Keratinocyte (primary cell): ENCODE measurements at regions not wholly inside any gene's neighbourhood (a gene's known extent, or its start where the extent isn't known, plus 50 kb on each side); places are given as distances from the start of the nearest gene placed in this dataset.

Experiments used
- DNase-seq: peaks from one replicate; pipeline ENCODE4 v3.0.0-alpha.2; 2011; ENCODE audit warnings: low read depth, missing footprints, low spot score
- FAIRE-seq: peaks from 2 replicates; lab custom pipeline; 2011; peaks lifted over from hg19 to GRCh38; lab: Jason Lieb, UNC
- H2AFZ ChIP-seq: 2 replicates; pipeline ENCODE4 v1.6.0; 2012; ENCODE audit warnings: low read length, control low read depth, inconsistent platforms; ENCODE audit not compliant: control insufficient read depth
- H3K27ac ChIP-seq: 2 replicates; pipeline ENCODE4 v1.5.1; 2011; ENCODE audit warnings: low read length; ENCODE audit not compliant: control insufficient read depth, insufficient read depth
- H3K27me3 ChIP-seq: 3 replicates; pipeline ENCODE4 v1.6.0; 2011; ENCODE audit warnings: low read length; ENCODE audit not compliant: control insufficient read depth, insufficient read depth; ENCODE audit errors: extremely low read depth
- H3K36me3 ChIP-seq, 2 experiments: 2 replicates in 1 of 2; 3 replicates in 1 of 2; pipeline ENCODE4 v1.5.1; 2011; ENCODE audit warnings: low read length in 2 of 2, mild to moderate bottlenecking in 1 of 2; ENCODE audit not compliant: control insufficient read depth in 2 of 2, insufficient read depth in 2 of 2; ENCODE audit errors: extremely low read depth in 1 of 2
- H3K4me1 ChIP-seq: 3 replicates; pipeline ENCODE4 v1.5.1; 2011; ENCODE audit warnings: low read length; ENCODE audit not compliant: control insufficient read depth, insufficient read depth; ENCODE audit errors: extremely low read depth
- H3K4me2 ChIP-seq: 3 replicates; pipeline ENCODE4 v1.6.0; 2011; ENCODE audit warnings: low read depth, low read length; ENCODE audit not compliant: control insufficient read depth, insufficient read depth; ENCODE audit errors: extremely low read depth
- H3K4me3 ChIP-seq, 3 experiments: fragments of 200-600 bp in 1 of 3; sonication (generic) in 1 of 3; 2 replicates in 2 of 3; 3 replicates in 1 of 3; pipeline ENCODE4 v1.5.1; 2011 to 2016; ENCODE audit warnings: low read length in 3 of 3, mild to moderate bottlenecking in 3 of 3, control low read depth in 2 of 3, inconsistent platforms in 1 of 3, low read depth in 1 of 3, mixed read lengths in 1 of 3, mixed run types in 1 of 3, moderate library complexity in 1 of 3; ENCODE audit not compliant: control insufficient read depth in 2 of 3, insufficient read depth in 2 of 3; ENCODE audit errors: extremely low read depth in 1 of 3
- H3K79me2 ChIP-seq: 2 replicates; pipeline ENCODE4 v1.6.0; 2012; ENCODE audit warnings: low read length; ENCODE audit not compliant: control insufficient read depth, insufficient read depth
- H3K9ac ChIP-seq: 3 replicates; pipeline ENCODE4 v1.6.0; 2011; ENCODE audit warnings: low read length; ENCODE audit not compliant: control insufficient read depth, insufficient read depth; ENCODE audit errors: extremely low read depth
- H3K9me1 ChIP-seq: 3 replicates; pipeline ENCODE4 v1.6.0; 2011; ENCODE audit warnings: low read length; ENCODE audit not compliant: control insufficient read depth, insufficient read depth; ENCODE audit errors: extremely low read depth
- H3K9me3 ChIP-seq: 2 replicates; pipeline ENCODE4 v1.5.1; 2012; ENCODE audit warnings: low read depth, low read length; ENCODE audit not compliant: control insufficient read depth
- H4K20me1 ChIP-seq: 3 replicates; pipeline ENCODE4 v1.6.0; 2011; ENCODE audit warnings: low read length; ENCODE audit not compliant: control insufficient read depth, insufficient read depth; ENCODE audit errors: extremely low read depth
- EZH2 ChIP-seq: IDR thresholded peaks from one replicate; pipeline ENCODE4 v1.6.1; 2012; ENCODE audit warnings: inconsistent platforms, mild to moderate bottlenecking, low read length, moderate library complexity
- dilution Hi-C: fragments of 300-500 bp; cut with MboI; formaldehyde crosslinking; loops from one replicate; pipeline ENCODE4 v1.7.0; 2020; ENCODE audit warnings: low sequenced_read_pairs; ENCODE audit not compliant: extremely low pct_ligation_motif_present
- TF ChIP-seq, protein P1 (sequence below), 3 experiments: IDR thresholded peaks in 1 of 3; conservative IDR thresholded peaks in 1 of 3; optimal IDR thresholded peaks in 1 of 3; 2 replicates in 2 of 3; 3 replicates in 1 of 3; pipeline versions ENCODE3 to v1.5.1; 2011; ENCODE audit warnings: low read length in 3 of 3, mild to moderate bottlenecking in 3 of 3, moderate library complexity in 2 of 3, control low read depth in 1 of 3, inconsistent platforms in 1 of 3; ENCODE audit not compliant: insufficient read depth in 2 of 3; ENCODE audit errors: extremely low read depth in 1 of 3

GRCh38 chr2:189940913-189941312 is 121.6 kb downstream of the MSTN start:
- Histone ChIP-seq H3K36me3 (no peaks in the 10 kb centered on the region), H2AFZ (no peak overlapping the region), H4K20me1 (no peaks in the 10 kb centered on the region), H3K27me3 (no peaks in the 10 kb centered on the region), H3K79me2 (no peaks in the 10 kb centered on the region), H3K4me2 (no peak overlapping the region), H3K9me1 (no peaks in the 10 kb centered on the region), H3K4me3 (no peak overlapping the region), H3K9me3 (peaks cover 6% of the 10 kb centered on the region), H3K4me1 (peaks cover under 1% of the 10 kb centered on the region), H3K27ac (no peak overlapping the region), H3K9ac (no peak overlapping the region)
- FAIRE-seq (no peak), DNase-seq (no peak)
- dilution Hi-C loops = no loop called here
- TF ChIP-seq EZH2 = no peak
- TF ChIP-seq, protein P1, sequence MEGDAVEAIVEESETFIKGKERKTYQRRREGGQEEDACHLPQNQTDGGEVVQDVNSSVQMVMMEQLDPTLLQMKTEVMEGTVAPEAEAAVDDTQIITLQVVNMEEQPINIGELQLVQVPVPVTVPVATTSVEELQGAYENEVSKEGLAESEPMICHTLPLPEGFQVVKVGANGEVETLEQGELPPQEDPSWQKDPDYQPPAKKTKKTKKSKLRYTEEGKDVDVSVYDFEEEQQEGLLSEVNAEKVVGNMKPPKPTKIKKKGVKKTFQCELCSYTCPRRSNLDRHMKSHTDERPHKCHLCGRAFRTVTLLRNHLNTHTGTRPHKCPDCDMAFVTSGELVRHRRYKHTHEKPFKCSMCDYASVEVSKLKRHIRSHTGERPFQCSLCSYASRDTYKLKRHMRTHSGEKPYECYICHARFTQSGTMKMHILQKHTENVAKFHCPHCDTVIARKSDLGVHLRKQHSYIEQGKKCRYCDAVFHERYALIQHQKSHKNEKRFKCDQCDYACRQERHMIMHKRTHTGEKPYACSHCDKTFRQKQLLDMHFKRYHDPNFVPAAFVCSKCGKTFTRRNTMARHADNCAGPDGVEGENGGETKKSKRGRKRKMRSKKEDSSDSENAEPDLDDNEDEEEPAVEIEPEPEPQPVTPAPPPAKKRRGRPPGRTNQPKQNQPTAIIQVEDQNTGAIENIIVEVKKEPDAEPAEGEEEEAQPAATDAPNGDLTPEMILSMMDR (optimal IDR thresholded peaks at IDR 0.05 in 1 of 3, IDR thresholded peaks at IDR 0.05 in 1 of 3, conservative IDR thresholded peaks at IDR 0.05 in 1 of 3; ENCODE audit: extremely low read depth in 1 of 3, insufficient read depth in 2 of 3, low read length in 3 of 3) = no peak

DNA sequence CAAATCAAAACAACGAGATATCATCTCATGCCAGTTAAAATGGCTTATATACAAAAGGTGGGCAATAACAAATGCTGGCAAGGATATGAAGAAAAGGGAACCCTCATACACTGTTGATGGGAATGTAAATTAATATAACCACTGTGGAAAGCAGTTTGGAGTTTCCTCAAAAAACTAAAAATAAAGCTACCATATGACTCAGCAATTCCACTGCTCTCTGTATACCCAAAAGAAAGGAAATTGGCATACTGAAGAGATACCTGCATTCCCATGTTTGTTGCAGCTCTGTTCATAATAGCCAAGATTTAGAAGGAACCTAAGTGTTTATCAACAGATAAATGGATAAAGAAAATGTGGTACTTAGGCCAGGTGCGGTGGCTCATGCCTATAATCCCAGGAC is 124.8 kb downstream of the MSTN start:
- no peak overlapping the region for H3K4me2 ChIP-seq
- TF ChIP-seq, protein P1 (optimal IDR thresholded peaks at IDR 0.05 in 1 of 3, IDR thresholded peaks at IDR 0.05 in 1 of 3, conservative IDR thresholded peaks at IDR 0.05 in 1 of 3; ENCODE audit: extremely low read depth in 1 of 3, insufficient read depth in 2 of 3, low read length in 3 of 3) = no peak
- TF ChIP-seq EZH2 = no peak
- no peaks in the 10 kb centered on the region for H3K36me3 ChIP-seq
- H3K9me1 ChIP-seq = no peaks in the 10 kb centered on the region
- H3K79me2 ChIP-seq = no peaks in the 10 kb centered on the region
- no peak overlapping the region for H3K27ac ChIP-seq
- H2AFZ ChIP-seq = no peak overlapping the region
- DNase-seq (no peak), FAIRE-seq (no peak)
- no peaks in the 10 kb centered on the region for H3K27me3 ChIP-seq
- peaks cover 26% of the 10 kb centered on the region for H3K4me1 ChIP-seq
- H4K20me1 ChIP-seq = no peaks in the 10 kb centered on the region
- dilution Hi-C loops = no loop called here
- no peak overlapping the region for H3K9ac ChIP-seq
- peaks cover 3% of the 10 kb centered on the region for H3K9me3 ChIP-seq
- H3K4me3 ChIP-seq = no peak overlapping the region
